Left ventricle myocardium inferior (tissue), 1 donor: ENCODE measurements at regions not wholly inside any gene's neighbourhood (a gene's known extent, or its start where the extent isn't known, plus 50 kb on each side); places are given as distances from the start of the nearest gene placed in this dataset.

Experiments
- DNase-seq: peaks from one replicate; pipeline ENCODE4 v3.0.0-alpha.2; 2020
- H3K27ac ChIP-seq: fragments of 200-600 bp; replicated peaks from 2 replicates; pipeline ENCODE4 v1.8.0; 2021
- H3K27me3 ChIP-seq: fragments of 200-600 bp; 2 replicates; pipeline ENCODE4 v1.8.0; 2021; ENCODE audit warnings: low read depth
- H3K36me3 ChIP-seq: fragments of 200-600 bp; 2 replicates; pipeline ENCODE4 v1.8.0; 2021
- H3K4me1 ChIP-seq: fragments of 200-600 bp; 2 replicates; pipeline ENCODE4 v1.8.0; 2021
- H3K4me3 ChIP-seq: fragments of 200-600 bp; 2 replicates; pipeline ENCODE4 v1.8.0; 2021; ENCODE audit warnings: mild to moderate bottlenecking, moderate library complexity
- H3K9me3 ChIP-seq: fragments of 200-600 bp; replicated peaks from 2 replicates; pipeline ENCODE4 v1.8.0; 2021
- intact Hi-C: fragments of 100-400 bp; cut with micrococcal nuclease; formaldehyde crosslinking; loops from one replicate; pipeline ENCODE4 v1.11.0; 2022
- TF ChIP-seq, protein P1 (sequence below): fragments of 200-600 bp; IDR thresholded peaks from 2 replicates; pipeline ENCODE4 v1.8.0; 2021; ENCODE audit warnings: antibody characterized with exemption, mild to moderate bottlenecking, borderline replicate concordance
- donor health status: DM: no; HTN: yes; CAD: no; lungs with severe emphysema.

DNA sequence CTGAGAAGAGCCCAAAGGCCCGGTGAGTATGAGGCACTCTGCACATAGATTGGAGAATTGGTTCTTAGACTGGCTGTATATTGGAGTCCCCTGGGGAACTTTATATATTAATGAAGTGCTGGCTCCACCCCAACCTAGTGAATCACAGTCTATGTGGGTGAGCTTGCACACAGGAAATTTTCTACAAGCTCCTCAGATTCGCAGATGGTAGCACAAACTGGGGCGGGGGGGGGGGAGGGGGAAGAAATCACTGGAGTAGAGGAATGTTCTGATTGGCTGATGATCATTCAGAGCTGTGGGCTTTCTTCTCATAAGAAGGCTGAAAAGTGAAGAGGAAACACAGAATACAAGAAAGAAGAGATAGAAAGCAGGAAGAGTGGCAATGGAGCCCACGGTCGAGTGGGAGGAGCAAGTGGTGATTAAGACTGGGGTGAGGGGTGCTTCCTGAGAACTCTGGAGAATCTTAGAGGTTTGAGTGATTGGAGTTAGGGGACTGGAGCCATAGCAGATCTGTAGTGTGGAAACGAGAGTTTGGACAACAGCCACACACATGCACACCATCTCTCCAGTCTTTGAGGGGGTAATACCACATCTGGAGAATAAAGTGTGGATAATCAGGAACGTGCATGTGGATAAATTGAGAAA, 465.9 kb upstream of the DAB1 start:
- H3K27me3 ChIP-seq: peaks cover 32% of the 10 kb centered on the region
- no peaks in the 10 kb centered on the region for H3K4me1 ChIP-seq
- DNase-seq: no peak
- intact Hi-C loops: no loop called here
- no peaks in the 10 kb centered on the region for H3K36me3 ChIP-seq
- TF ChIP-seq, protein P1, sequence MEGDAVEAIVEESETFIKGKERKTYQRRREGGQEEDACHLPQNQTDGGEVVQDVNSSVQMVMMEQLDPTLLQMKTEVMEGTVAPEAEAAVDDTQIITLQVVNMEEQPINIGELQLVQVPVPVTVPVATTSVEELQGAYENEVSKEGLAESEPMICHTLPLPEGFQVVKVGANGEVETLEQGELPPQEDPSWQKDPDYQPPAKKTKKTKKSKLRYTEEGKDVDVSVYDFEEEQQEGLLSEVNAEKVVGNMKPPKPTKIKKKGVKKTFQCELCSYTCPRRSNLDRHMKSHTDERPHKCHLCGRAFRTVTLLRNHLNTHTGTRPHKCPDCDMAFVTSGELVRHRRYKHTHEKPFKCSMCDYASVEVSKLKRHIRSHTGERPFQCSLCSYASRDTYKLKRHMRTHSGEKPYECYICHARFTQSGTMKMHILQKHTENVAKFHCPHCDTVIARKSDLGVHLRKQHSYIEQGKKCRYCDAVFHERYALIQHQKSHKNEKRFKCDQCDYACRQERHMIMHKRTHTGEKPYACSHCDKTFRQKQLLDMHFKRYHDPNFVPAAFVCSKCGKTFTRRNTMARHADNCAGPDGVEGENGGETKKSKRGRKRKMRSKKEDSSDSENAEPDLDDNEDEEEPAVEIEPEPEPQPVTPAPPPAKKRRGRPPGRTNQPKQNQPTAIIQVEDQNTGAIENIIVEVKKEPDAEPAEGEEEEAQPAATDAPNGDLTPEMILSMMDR: no peak
- no peak overlapping the region for H3K4me3 ChIP-seq
- no peaks in the 10 kb centered on the region for H3K9me3 ChIP-seq
- no peak overlapping the region for H3K27ac ChIP-seq

DNA sequence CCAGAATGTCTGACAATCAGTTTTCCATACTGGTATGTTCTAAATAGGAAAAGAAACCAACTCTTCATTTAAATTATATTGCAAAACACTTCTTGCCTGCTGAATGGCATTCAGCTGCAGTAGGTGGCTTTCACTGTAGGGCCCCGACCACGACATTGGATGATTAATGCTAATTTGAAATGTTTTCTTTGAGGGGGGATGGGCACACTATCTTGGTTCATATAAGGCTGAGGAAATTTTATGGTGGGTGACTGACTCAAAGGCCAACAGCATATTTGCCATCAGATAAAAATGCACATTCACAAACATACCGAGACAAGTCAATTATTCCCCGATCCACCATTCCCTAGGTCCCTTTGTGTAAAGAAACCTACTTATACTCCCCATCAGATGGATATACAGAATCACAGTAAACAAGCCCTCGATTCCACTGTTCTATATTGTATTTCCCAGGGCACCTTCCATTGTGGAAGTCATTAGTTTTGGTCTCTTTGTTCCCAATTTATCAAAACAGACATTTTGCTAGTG, 464.2 kb upstream of the DAB1 start:
- Histone ChIP-seq H3K27me3 (peaks cover 16% of the 10 kb centered on the region), H3K4me1 (no peaks in the 10 kb centered on the region), H3K27ac (no peak overlapping the region), H3K9me3 (no peaks in the 10 kb centered on the region), H3K4me3 (no peak overlapping the region), H3K36me3 (no peaks in the 10 kb centered on the region)
- no peak for DNase-seq
- TF ChIP-seq, protein P1: no peak
- intact Hi-C loops: no loop called here

DNA sequence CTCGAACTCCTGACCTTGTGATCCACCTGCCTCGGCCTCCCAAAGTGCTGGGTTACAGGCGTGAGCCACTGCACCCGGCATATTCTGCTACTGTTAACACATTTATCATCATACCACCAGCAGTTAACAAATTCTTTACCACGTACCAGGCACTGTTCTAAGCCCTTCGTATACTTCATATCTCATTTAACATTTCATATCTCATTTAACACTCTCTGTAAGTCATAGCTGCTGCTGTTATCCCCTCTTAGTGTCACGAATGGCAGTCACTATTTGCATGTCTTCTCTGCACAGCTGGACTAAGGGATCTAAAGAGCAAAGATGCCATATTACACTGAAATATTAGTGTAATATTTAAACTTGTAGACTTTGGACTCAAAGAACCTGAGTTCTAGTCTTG, 462.5 kb upstream of the DAB1 start:
- peaks cover 15% of the 10 kb centered on the region for H3K27me3 ChIP-seq
- DNase-seq: no peak
- intact Hi-C loops: no loop called here
- H3K27ac ChIP-seq: no peak overlapping the region
- no peak overlapping the region for H3K4me3 ChIP-seq
- H3K4me1 ChIP-seq: no peaks in the 10 kb centered on the region
- TF ChIP-seq, protein P1: no peak
- H3K9me3 ChIP-seq: no peaks in the 10 kb centered on the region
- H3K36me3 ChIP-seq: no peaks in the 10 kb centered on the region

DNA sequence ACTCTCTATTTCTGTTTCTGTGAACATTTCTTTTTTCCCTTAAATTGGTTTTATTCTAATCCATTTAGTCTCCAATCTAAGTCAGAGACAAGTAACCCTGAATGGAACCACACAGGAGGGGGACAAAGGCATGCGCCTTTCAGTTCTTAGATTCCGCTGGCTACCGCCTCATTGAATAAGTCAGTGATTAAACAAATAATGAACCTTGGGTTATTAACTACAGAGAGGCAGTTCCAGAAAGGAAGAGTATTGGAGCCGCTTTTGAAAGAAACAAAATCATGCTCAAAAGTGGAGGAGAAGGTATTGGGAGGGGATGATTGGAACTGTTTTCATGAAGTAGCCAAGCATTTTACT, 459.8 kb upstream of the DAB1 start:
- H3K9me3 ChIP-seq: no peaks in the 10 kb centered on the region
- no peaks in the 10 kb centered on the region for H3K36me3 ChIP-seq
- H3K4me3 ChIP-seq: no peak overlapping the region
- TF ChIP-seq, protein P1: no peak
- DNase-seq: no peak
- H3K4me1 ChIP-seq: no peaks in the 10 kb centered on the region
- intact Hi-C loops: no loop called here
- H3K27me3 ChIP-seq: peaks cover under 1% of the 10 kb centered on the region
- no peak overlapping the region for H3K27ac ChIP-seq

DNA sequence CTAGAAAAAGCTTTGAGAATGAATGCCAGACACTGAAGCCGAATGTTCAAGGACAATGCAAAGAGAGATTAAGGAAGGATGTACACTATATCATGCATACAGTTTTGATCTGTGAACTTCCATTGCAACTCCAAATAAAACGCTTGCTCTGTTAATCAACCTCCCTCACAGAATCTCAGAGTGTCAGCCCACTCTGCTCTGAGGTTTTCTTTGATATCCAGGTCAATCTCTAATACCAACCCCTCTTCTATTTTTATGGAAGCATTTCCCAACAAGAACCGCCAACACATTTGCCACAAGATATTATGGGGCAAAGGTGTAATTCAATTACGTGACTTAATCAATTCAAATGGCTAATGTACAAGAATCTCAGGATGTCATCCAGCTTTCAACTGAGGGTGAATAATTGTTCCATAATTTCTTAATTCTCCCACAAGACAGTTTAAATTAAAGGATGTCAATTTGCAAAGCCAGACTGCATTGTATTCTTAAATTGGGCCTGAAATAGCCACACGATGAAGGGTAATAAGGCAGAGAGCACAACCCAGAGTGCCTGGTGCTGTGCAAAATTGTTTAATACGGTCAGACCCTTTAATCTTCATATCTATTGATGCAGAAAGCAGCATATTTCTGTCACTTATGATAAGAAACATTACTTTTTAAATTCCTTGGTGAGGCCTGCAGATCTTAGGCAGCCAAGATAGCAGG, 459.2 kb upstream of the DAB1 start:
- Histone ChIP-seq H3K27ac (no peak overlapping the region), H3K36me3 (no peaks in the 10 kb centered on the region), H3K4me3 (no peak overlapping the region), H3K4me1 (no peaks in the 10 kb centered on the region), H3K9me3 (no peaks in the 10 kb centered on the region), H3K27me3 (no peaks in the 10 kb centered on the region)
- DNase-seq: no peak
- TF ChIP-seq, protein P1: no peak
- intact Hi-C loops: no loop called here
